Neural cell (in vitro differentiated cells): ENCODE measurements at regions not wholly inside any gene's neighbourhood (a gene's known extent, or its start where the extent isn't known, plus 50 kb on each side); places are given as distances from the start of the nearest gene placed in this dataset.

Experiments
- H2AFZ ChIP-seq: fragments of 200-600, 300-800 bp; sonication (generic), shearing (Covaris generic); 2 replicates; pipeline ENCODE4 v1.6.0; 2014; ENCODE audit warnings: low read depth, mild to moderate bottlenecking, antibody characterized with exemption, low read length, moderate library complexity
- H3F3A ChIP-seq: fragments of 200-600 bp; shearing (Covaris generic); 2 replicates; pipeline ENCODE4 v1.6.1; 2016; ENCODE audit warnings: mild to moderate bottlenecking, moderate library complexity, mixed read lengths, antibody characterized with exemption, low read length; ENCODE audit not compliant: insufficient read depth, poor library complexity, severe bottlenecking
- H3K27ac ChIP-seq: fragments of 200-600, 300-800 bp; sonication (generic), shearing (Covaris generic); 2 replicates; pipeline ENCODE4 v1.5.1; 2014; ENCODE audit warnings: mild to moderate bottlenecking, low read length, moderate library complexity
- H3K27me3 ChIP-seq: fragments of 300-800, 200-600 bp; sonication (generic), shearing (Covaris generic); 2 replicates; pipeline ENCODE4 v1.6.0; 2014; ENCODE audit warnings: mild to moderate bottlenecking, low read depth, low read length, moderate library complexity; ENCODE audit not compliant: insufficient read depth
- H3K36me3 ChIP-seq: fragments of 300-800, 200-600 bp; sonication (generic), shearing (Covaris generic); 2 replicates; pipeline ENCODE4 v1.5.1; 2014; ENCODE audit warnings: mild to moderate bottlenecking, antibody characterized with exemption, low read length, moderate library complexity; ENCODE audit not compliant: insufficient read depth
- H3K4me2 ChIP-seq: fragments of 300-800, 200-600 bp; sonication (generic), shearing (Covaris generic); 2 replicates; pipeline ENCODE4 v1.6.0; 2014; ENCODE audit warnings: mild to moderate bottlenecking, low read length
- H3K4me3 ChIP-seq: fragments of 300-800, 200-600 bp; sonication (generic), shearing (Covaris generic); 2 replicates; pipeline ENCODE4 v1.5.1; 2014; ENCODE audit warnings: mild to moderate bottlenecking, low read length, moderate library complexity
- H3K79me2 ChIP-seq: fragments of 200-600 bp; shearing (Covaris generic); replicated peaks from 2 replicates; pipeline ENCODE4 v1.6.0; 2014; ENCODE audit warnings: mild to moderate bottlenecking, low read length, moderate library complexity; ENCODE audit not compliant: insufficient read depth
- H3K9ac ChIP-seq: fragments of 300-800, 200-600 bp; sonication (generic), shearing (Covaris generic); 2 replicates; pipeline ENCODE4 v1.6.1; 2016; ENCODE audit warnings: mild to moderate bottlenecking, low read length, mixed read lengths
- H3K9me2 ChIP-seq: fragments of 200-600 bp; shearing (Covaris generic); 2 replicates; pipeline ENCODE4 v1.6.1; 2016; ENCODE audit warnings: mild to moderate bottlenecking, low read length, mixed read lengths; ENCODE audit not compliant: insufficient read depth
- H3K9me3 ChIP-seq: fragments of 200-600, 300-800 bp; sonication (generic), shearing (Covaris generic); 2 replicates; pipeline ENCODE4 v1.6.1; 2016; ENCODE audit warnings: mild to moderate bottlenecking, mixed run types, low read length, moderate library complexity, mixed read lengths
- H4K20me1 ChIP-seq: fragments of 200-600 bp; shearing (Covaris generic); 2 replicates; pipeline ENCODE4 v1.6.1; 2016; ENCODE audit warnings: mild to moderate bottlenecking, mixed run types; ENCODE audit not compliant: insufficient read depth
- CTCF ChIP-seq: fragments of 450-650 bp; IDR thresholded peaks from 2 replicates; pipeline ENCODE4 v1.5.1; 2014; ENCODE audit warnings: antibody characterized with exemption, mild to moderate bottlenecking, moderate library complexity; ENCODE audit not compliant: poor library complexity, severe bottlenecking
- EP300 ChIP-seq: fragments of 450-650 bp; conservative IDR thresholded peaks from 2 replicates; pipeline ENCODE4 v1.6.1; 2014; ENCODE audit warnings: antibody characterized with exemption, mild to moderate bottlenecking, moderate library complexity; ENCODE audit not compliant: poor library complexity, severe bottlenecking
- EZH2 ChIP-seq: fragments of 200-600, 300-800 bp; shearing (Covaris generic), sonication (generic); IDR thresholded peaks from 2 replicates; pipeline ENCODE4 v1.6.1; 2014; ENCODE audit warnings: antibody characterized with exemption, low read length, borderline replicate concordance, mild to moderate bottlenecking; ENCODE audit not compliant: insufficient read depth, poor library complexity, severe bottlenecking
- MXI1 ChIP-seq: fragments of 450-650 bp; conservative IDR thresholded peaks from 2 replicates; pipeline ENCODE4 v1.6.1; 2014; ENCODE audit warnings: antibody characterized with exemption, mild to moderate bottlenecking; ENCODE audit not compliant: poor library complexity, severe bottlenecking
- POLR2AphosphoS5 ChIP-seq: IDR thresholded peaks from 2 replicates; pipeline ENCODE4 v1.6.1; 2012
- RAD21 ChIP-seq: fragments of 450-650 bp; conservative IDR thresholded peaks from 2 replicates; pipeline ENCODE4 v1.6.1; 2014; ENCODE audit warnings: antibody characterized with exemption, mild to moderate bottlenecking, moderate library complexity
- REST ChIP-seq: IDR thresholded peaks from 2 replicates; pipeline ENCODE4 v1.6.1; 2012; ENCODE audit warnings: borderline replicate concordance
- SMC3 ChIP-seq: fragments of 450-650 bp; conservative IDR thresholded peaks from 2 replicates; pipeline ENCODE4 v1.6.1; 2014; ENCODE audit warnings: antibody characterized with exemption, mild to moderate bottlenecking, moderate library complexity; ENCODE audit not compliant: poor library complexity
- TAF1 ChIP-seq: IDR thresholded peaks from 2 replicates; pipeline ENCODE4 v1.6.1; 2012; ENCODE audit warnings: low read depth

GRCh38 chr7:34309116-34309515 is 348.9 kb upstream of the NPSR1 start:
- no peaks in the 10 kb centered on the region for H3K9me2 ChIP-seq
- TF ChIP-seq SMC3 (no peak), TAF1 (no peak), MXI1 (no peak), EP300 (no peak), CTCF (no peak), POLR2AphosphoS5 (no peak), EZH2 (no peak), RAD21 (no peak), REST (no peak)

GRCh38 chr7:34309584-34309983 is 348.4 kb upstream of the NPSR1 start:
- no peak for TF ChIP-seq EP300
- TF ChIP-seq RAD21 = no peak
- no peak for TF ChIP-seq REST
- TF ChIP-seq EZH2 = no peak
- TF ChIP-seq MXI1 = no peak
- TF ChIP-seq SMC3 = no peak
- no peak for TF ChIP-seq POLR2AphosphoS5
- TF ChIP-seq TAF1 = no peak
- TF ChIP-seq CTCF = no peak
- Histone ChIP-seq H4K20me1 (no peaks in the 10 kb centered on the region), H3K9me3 (peaks cover 5% of the 10 kb centered on the region), H3K9me2 (no peaks in the 10 kb centered on the region), H3K4me3 (no peak overlapping the region), H3F3A (no peaks in the 10 kb centered on the region), H3K27ac (no peak overlapping the region), H3K4me2 (no peak overlapping the region), H2AFZ (no peak overlapping the region), H3K9ac (no peak overlapping the region), H3K36me3 (no peaks in the 10 kb centered on the region), H3K27me3 (no peaks in the 10 kb centered on the region), H3K79me2 (no peaks in the 10 kb centered on the region)

More at GRCh38 chr7:34309116-34309515, 348.9 kb upstream of the NPSR1 start:
- no peak overlapping the region for H3K9ac ChIP-seq
- no peak overlapping the region for H3K27ac ChIP-seq
- no peaks in the 10 kb centered on the region for H4K20me1 ChIP-seq
- H3K27me3 ChIP-seq = no peaks in the 10 kb centered on the region
- no peak overlapping the region for H3K4me3 ChIP-seq
- no peaks in the 10 kb centered on the region for H3K36me3 ChIP-seq
- no peaks in the 10 kb centered on the region for H3F3A ChIP-seq
- no peak overlapping the region for H3K4me2 ChIP-seq
- H3K79me2 ChIP-seq = no peaks in the 10 kb centered on the region
- peaks cover 5% of the 10 kb centered on the region for H3K9me3 ChIP-seq
- no peak overlapping the region for H2AFZ ChIP-seq
